GM23338 (cell line): ENCODE measurements at regions not wholly inside any gene's neighbourhood (a gene's known extent, or its start where the extent isn't known, plus 50 kb on each side); places are given as distances from the start of the nearest gene placed in this dataset.

Experiments used
- ATAC-seq: fragments of 200-7000 bp; cut with Tn5 transposase; 3 replicates; pipeline ENCODE4 v1.9.1; 2020
- DNase-seq: peaks from one replicate; pipeline ENCODE4 v3.0.0-alpha.2; 2015; ENCODE audit warnings: low spot score
- H2AFZ ChIP-seq: fragments of 200-600 bp; sonication (generic); 2 replicates; pipeline ENCODE4 v1.8.0; 2016; ENCODE audit warnings: antibody characterized with exemption, mild to moderate bottlenecking, moderate library complexity
- H3F3A ChIP-seq: fragments of 200-600 bp; sonication (generic); replicated peaks from 2 replicates; pipeline ENCODE4 v1.8.0; 2017; ENCODE audit warnings: antibody characterized with exemption, mixed run types, low read depth
- H3K27ac ChIP-seq: fragments of 200-600 bp; sonication (generic); 2 replicates; pipeline ENCODE4 v1.6.1; 2016; ENCODE audit warnings: low read depth
- H3K27me3 ChIP-seq: fragments of 200-600 bp; sonication (generic); 2 replicates; pipeline ENCODE4 v1.8.0; 2016; ENCODE audit warnings: mild to moderate bottlenecking, mixed run types, moderate library complexity; ENCODE audit not compliant: insufficient read depth
- H3K36me3 ChIP-seq: fragments of 200-600 bp; sonication (generic); 2 replicates; pipeline ENCODE4 v1.8.0; 2016; ENCODE audit warnings: mild to moderate bottlenecking; ENCODE audit not compliant: insufficient read depth
- H3K4me1 ChIP-seq: fragments of 200-600 bp; sonication (generic); 2 replicates; pipeline ENCODE4 v1.8.0; 2016; ENCODE audit warnings: mild to moderate bottlenecking, moderate library complexity; ENCODE audit not compliant: insufficient read depth
- H3K4me2 ChIP-seq: fragments of 200-600 bp; sonication (generic); 2 replicates; pipeline ENCODE4 v1.7.1; 2017; ENCODE audit warnings: mixed run types
- H3K4me3 ChIP-seq: fragments of 200-600 bp; sonication (generic); 2 replicates; pipeline ENCODE4 v1.6.1; 2016; ENCODE audit warnings: mixed run types
- H3K79me2 ChIP-seq: fragments of 200-600 bp; sonication (generic); replicated peaks from 2 replicates; pipeline ENCODE4 v1.8.0; 2017; ENCODE audit warnings: mild to moderate bottlenecking; ENCODE audit not compliant: insufficient read depth
- H3K9me2 ChIP-seq: fragments of 200-600 bp; sonication (generic); 2 replicates; pipeline ENCODE4 v1.8.0; 2017; ENCODE audit not compliant: insufficient read depth
- H4K20me1 ChIP-seq: fragments of 200-600 bp; sonication (generic); replicated peaks from 2 replicates; pipeline ENCODE4 v1.8.0; 2017; ENCODE audit warnings: mild to moderate bottlenecking; ENCODE audit not compliant: insufficient read depth
- H3K27ac Mint-ChIP-seq: 2 replicates; pipeline ENCODE4 v1.8.0; 2020; ENCODE audit warnings: inconsistent platforms, mild to moderate bottlenecking, moderate library complexity, mixed read lengths
- H3K27me3 Mint-ChIP-seq: 3 replicates; pipeline ENCODE4 v1.8.0; 2022; ENCODE audit warnings: low read depth, mild to moderate bottlenecking, moderate library complexity, mixed read lengths, inconsistent platforms; ENCODE audit not compliant: insufficient read depth, poor library complexity
- H3K36me3 Mint-ChIP-seq: 3 replicates; pipeline ENCODE4 v1.8.0; 2021; ENCODE audit warnings: low read depth, mild to moderate bottlenecking, inconsistent platforms, moderate library complexity, mixed read lengths
- H3K4me1 Mint-ChIP-seq: 3 replicates; pipeline ENCODE4 v1.8.0; 2020; ENCODE audit warnings: mild to moderate bottlenecking, inconsistent platforms, mixed read lengths
- H3K4me3 Mint-ChIP-seq: 3 replicates; pipeline ENCODE4 v1.8.0; 2021; ENCODE audit warnings: moderate library complexity, mild to moderate bottlenecking, inconsistent platforms, mixed read lengths
- H3K9me3 Mint-ChIP-seq: 3 replicates; pipeline ENCODE4 v1.8.0; 2020; ENCODE audit warnings: moderate library complexity, mild to moderate bottlenecking, inconsistent platforms, mixed read lengths
- CREB1 ChIP-seq: fragments of 250-450 bp; sonication (Bioruptor Pico); IDR thresholded peaks from 2 replicates; pipeline ENCODE4 v1.5.0; 2020; ENCODE audit warnings: low read depth, mild to moderate bottlenecking, moderate library complexity
- JUNB ChIP-seq: IDR thresholded peaks from one replicate; pipeline ENCODE4 v1.6.1; 2016; ENCODE audit warnings: antibody characterized with exemption; ENCODE audit not compliant: unreplicated experiment
- NANOG ChIP-seq: IDR thresholded peaks from 2 replicates; pipeline ENCODE4 v1.6.1; 2016; ENCODE audit warnings: antibody characterized with exemption, borderline replicate concordance
- POLR2AphosphoS5 ChIP-seq: IDR thresholded peaks from 2 replicates; pipeline ENCODE4 v1.6.1; 2016; ENCODE audit warnings: antibody characterized with exemption, low read depth
- TF ChIP-seq, protein P1 (sequence below): fragments of 250-450 bp; sonication (Bioruptor Pico); IDR thresholded peaks from 2 replicates; pipeline ENCODE4 v1.5.0; 2020; ENCODE audit warnings: mild to moderate bottlenecking, moderate library complexity

DNA sequence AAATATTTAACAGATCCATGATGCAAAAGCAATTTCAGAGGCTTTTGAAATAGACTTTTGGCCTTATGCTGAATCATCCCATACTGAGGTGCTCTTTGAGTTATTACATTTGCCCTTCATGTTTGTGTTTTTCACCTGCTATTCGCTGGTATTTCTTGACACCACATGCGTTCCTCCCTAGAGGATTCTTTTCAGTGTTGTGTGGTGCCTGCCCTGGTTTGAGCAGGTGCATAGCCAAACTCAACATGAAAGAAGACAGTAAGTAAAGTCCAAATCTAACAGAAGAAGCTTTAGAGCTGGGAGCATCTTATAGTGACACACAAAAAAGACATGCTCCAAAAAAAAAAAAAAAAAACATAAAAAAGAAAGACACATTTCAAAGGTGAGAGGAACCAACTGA, 796.3 kb downstream of the SEMA5A start (continued):
- TF ChIP-seq, protein P1, sequence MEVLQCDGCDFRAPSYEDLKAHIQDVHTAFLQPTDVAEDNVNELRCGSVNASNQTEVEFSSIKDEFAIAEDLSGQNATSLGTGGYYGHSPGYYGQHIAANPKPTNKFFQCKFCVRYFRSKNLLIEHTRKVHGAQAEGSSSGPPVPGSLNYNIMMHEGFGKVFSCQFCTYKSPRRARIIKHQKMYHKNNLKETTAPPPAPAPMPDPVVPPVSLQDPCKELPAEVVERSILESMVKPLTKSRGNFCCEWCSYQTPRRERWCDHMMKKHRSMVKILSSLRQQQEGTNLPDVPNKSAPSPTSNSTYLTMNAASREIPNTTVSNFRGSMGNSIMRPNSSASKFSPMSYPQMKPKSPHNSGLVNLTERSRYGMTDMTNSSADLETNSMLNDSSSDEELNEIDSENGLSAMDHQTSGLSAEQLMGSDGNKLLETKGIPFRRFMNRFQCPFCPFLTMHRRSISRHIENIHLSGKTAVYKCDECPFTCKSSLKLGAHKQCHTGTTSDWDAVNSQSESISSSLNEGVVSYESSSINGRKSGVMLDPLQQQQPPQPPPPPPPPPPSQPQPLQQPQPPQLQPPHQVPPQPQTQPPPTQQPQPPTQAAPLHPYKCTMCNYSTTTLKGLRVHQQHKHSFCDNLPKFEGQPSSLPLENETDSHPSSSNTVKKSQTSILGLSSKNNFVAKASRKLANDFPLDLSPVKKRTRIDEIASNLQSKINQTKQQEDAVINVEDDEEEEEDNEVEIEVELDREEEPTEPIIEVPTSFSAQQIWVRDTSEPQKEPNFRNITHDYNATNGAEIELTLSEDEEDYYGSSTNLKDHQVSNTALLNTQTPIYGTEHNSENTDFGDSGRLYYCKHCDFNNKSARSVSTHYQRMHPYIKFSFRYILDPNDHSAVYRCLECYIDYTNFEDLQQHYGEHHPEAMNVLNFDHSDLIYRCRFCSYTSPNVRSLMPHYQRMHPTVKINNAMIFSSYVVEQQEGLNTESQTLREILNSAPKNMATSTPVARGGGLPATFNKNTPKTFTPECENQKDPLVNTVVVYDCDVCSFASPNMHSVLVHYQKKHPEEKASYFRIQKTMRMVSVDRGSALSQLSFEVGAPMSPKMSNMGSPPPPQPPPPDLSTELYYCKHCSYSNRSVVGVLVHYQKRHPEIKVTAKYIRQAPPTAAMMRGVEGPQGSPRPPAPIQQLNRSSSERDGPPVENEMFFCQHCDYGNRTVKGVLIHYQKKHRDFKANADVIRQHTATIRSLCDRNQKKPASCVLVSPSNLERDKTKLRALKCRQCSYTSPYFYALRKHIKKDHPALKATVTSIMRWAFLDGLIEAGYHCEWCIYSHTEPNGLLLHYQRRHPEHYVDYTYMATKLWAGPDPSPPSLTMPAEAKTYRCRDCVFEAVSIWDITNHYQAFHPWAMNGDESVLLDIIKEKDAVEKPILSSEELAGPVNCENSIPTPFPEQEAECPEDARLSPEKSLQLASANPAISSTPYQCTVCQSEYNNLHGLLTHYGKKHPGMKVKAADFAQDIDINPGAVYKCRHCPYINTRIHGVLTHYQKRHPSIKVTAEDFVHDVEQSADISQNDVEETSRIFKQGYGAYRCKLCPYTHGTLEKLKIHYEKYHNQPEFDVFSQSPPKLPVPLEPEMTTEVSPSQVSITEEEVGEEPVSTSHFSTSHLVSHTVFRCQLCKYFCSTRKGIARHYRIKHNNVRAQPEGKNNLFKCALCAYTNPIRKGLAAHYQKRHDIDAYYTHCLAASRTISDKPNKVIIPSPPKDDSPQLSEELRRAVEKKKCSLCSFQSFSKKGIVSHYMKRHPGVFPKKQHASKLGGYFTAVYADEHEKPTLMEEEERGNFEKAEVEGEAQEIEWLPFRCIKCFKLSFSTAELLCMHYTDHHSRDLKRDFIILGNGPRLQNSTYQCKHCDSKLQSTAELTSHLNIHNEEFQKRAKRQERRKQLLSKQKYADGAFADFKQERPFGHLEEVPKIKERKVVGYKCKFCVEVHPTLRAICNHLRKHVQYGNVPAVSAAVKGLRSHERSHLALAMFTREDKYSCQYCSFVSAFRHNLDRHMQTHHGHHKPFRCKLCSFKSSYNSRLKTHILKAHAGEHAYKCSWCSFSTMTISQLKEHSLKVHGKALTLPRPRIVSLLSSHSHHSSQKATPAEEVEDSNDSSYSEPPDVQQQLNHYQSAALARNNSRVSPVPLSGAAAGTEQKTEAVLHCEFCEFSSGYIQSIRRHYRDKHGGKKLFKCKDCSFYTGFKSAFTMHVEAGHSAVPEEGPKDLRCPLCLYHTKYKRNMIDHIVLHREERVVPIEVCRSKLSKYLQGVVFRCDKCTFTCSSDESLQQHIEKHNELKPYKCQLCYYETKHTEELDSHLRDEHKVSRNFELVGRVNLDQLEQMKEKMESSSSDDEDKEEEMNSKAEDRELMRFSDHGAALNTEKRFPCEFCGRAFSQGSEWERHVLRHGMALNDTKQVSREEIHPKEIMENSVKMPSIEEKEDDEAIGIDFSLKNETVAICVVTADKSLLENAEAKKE = no peak

DNA sequence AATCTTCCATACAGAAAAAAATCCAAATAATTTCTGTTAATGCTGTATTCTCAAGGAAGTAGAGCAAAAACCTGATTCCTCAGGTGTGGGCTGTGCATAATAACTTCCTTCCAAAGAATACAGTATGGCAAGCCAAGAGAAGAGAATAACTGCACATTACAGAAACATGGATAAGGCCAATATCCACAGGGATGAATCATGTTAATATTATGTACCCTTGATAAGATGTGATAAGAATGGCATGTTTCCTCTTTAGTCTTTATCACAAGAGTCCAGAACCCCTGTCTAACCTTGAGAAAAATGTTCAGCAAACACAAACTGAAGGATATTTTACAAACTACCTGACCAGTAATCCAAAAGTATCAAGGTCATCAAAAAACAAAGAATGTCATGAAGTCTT, 795.8 kb downstream of the SEMA5A start:
- Mint-ChIP-seq H3K36me3 (no peaks in the 10 kb centered on the region; the same call in 2 of the 3 replicates), H3K4me1 (peaks cover 5% of the 10 kb centered on the region; the same call in 2 of the 3 replicates), H3K4me3 (no peak overlapping the region), H3K27ac (no peak overlapping the region), H3K9me3 (peaks cover 4% of the 10 kb centered on the region; the same call in 2 of the 3 replicates), H3K27me3 (no peaks in the 10 kb centered on the region)
- Histone ChIP-seq H3K36me3 (no peaks in the 10 kb centered on the region), H3K27me3 (no peaks in the 10 kb centered on the region), H3K4me3 (no peak overlapping the region), H3K4me2 (no peak overlapping the region), H2AFZ (no peak overlapping the region), H3K79me2 (no peaks in the 10 kb centered on the region), H3F3A (no peaks in the 10 kb centered on the region), H3K9me2 (no peaks in the 10 kb centered on the region), H3K27ac (no peak overlapping the region), H4K20me1 (no peaks in the 10 kb centered on the region), H3K4me1 (no peaks in the 10 kb centered on the region)
- TF ChIP-seq POLR2AphosphoS5 = no peak
- TF ChIP-seq, protein P1 = no peak
- TF ChIP-seq CREB1 (CRISPR knock-in tag) = no peak
- no peak for TF ChIP-seq JUNB
- TF ChIP-seq NANOG = no peak
- ATAC-seq (no peak), DNase-seq (no peak)
